HepG2 (cell line): ENCODE measurements at regions not wholly inside any gene's neighbourhood (a gene's known extent, or its start where the extent isn't known, plus 50 kb on each side); places are given as distances from the start of the nearest gene placed in this dataset.

Experiments
- BRCA1 ChIP-seq: sonication (generic); formaldehyde crosslinking; IDR thresholded peaks from 2 replicates; pipeline ENCODE4 v1.4.0; 2020; ENCODE audit warnings: missing genetic modification reagents
- HDAC2 ChIP-seq: sonication (generic); formaldehyde crosslinking; IDR thresholded peaks from 2 replicates; pipeline ENCODE4 v1.4.0; 2020; ENCODE audit warnings: missing genetic modification reagents
- NFE2L1 ChIP-seq: sonication (generic); formaldehyde crosslinking; IDR thresholded peaks from 2 replicates; pipeline ENCODE4 v1.4.0; 2020; ENCODE audit warnings: missing genetic modification reagents, mild to moderate bottlenecking, borderline replicate concordance
- PHF8 ChIP-seq: sonication (generic); formaldehyde crosslinking; IDR thresholded peaks from 2 replicates; pipeline ENCODE4 v1.5.0; 2020; ENCODE audit warnings: missing genetic modification reagents
- TF ChIP-seq, protein P1 (sequence below): sonication (generic); formaldehyde crosslinking; IDR thresholded peaks from 2 replicates; pipeline ENCODE4 v1.8.0; 2022; ENCODE audit warnings: mild to moderate bottlenecking, missing genetic modification reagents, moderate library complexity
- TF ChIP-seq, protein P2 (sequence below): sonication (generic); formaldehyde crosslinking; IDR thresholded peaks from 2 replicates; pipeline ENCODE4 v1.4.0; 2020; ENCODE audit warnings: missing genetic modification reagents
- TF ChIP-seq, protein P3 (sequence below): sonication (generic); formaldehyde crosslinking; IDR thresholded peaks from 2 replicates; pipeline ENCODE4 v1.5.1; 2020; ENCODE audit warnings: missing genetic modification reagents, mild to moderate bottlenecking, borderline replicate concordance

DNA sequence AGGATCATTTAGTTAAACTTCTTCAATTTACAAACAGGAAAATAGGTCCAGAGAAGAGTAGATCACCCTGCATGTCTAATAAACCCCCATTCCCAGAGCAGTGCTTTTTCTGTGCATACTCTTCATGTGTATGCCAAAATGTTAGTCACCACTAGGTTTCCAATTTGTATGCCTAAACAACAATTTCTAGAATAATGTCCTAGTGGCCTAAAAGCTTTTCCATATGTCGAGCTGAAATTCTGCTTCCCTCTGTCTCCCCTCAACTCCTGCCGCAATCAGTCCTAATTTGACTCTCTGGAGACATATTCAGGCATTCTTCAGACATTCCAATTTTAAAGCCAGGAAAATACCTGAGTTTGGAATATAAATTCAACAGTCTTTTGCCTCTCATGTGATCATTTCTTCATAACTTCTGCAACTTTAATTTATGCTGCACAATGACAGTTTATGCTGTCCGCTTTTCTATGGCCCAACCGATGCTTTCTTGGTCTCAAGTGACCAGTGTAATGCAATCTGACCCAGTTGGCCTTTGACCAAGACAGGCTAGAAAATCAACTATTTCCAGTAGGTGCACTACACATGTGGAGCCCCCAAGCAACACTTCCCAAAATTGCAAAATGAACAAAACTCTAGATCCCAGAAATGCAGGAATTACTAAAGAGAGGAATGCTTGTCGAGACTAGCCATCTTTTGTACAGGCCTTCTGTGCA lies 122.9 kb upstream of the FMR1 start (continued):
- TF ChIP-seq HDAC2 (no peak), NFE2L1 (CRISPR knock-in tag) (no peak), BRCA1 (no peak), PHF8 (CRISPR knock-in tag) (no peak)
- TF ChIP-seq, protein P1, sequence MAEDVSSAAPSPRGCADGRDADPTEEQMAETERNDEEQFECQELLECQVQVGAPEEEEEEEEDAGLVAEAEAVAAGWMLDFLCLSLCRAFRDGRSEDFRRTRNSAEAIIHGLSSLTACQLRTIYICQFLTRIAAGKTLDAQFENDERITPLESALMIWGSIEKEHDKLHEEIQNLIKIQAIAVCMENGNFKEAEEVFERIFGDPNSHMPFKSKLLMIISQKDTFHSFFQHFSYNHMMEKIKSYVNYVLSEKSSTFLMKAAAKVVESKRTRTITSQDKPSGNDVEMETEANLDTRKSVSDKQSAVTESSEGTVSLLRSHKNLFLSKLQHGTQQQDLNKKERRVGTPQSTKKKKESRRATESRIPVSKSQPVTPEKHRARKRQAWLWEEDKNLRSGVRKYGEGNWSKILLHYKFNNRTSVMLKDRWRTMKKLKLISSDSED (CRISPR knock-in tag): no peak
- TF ChIP-seq, protein P2, sequence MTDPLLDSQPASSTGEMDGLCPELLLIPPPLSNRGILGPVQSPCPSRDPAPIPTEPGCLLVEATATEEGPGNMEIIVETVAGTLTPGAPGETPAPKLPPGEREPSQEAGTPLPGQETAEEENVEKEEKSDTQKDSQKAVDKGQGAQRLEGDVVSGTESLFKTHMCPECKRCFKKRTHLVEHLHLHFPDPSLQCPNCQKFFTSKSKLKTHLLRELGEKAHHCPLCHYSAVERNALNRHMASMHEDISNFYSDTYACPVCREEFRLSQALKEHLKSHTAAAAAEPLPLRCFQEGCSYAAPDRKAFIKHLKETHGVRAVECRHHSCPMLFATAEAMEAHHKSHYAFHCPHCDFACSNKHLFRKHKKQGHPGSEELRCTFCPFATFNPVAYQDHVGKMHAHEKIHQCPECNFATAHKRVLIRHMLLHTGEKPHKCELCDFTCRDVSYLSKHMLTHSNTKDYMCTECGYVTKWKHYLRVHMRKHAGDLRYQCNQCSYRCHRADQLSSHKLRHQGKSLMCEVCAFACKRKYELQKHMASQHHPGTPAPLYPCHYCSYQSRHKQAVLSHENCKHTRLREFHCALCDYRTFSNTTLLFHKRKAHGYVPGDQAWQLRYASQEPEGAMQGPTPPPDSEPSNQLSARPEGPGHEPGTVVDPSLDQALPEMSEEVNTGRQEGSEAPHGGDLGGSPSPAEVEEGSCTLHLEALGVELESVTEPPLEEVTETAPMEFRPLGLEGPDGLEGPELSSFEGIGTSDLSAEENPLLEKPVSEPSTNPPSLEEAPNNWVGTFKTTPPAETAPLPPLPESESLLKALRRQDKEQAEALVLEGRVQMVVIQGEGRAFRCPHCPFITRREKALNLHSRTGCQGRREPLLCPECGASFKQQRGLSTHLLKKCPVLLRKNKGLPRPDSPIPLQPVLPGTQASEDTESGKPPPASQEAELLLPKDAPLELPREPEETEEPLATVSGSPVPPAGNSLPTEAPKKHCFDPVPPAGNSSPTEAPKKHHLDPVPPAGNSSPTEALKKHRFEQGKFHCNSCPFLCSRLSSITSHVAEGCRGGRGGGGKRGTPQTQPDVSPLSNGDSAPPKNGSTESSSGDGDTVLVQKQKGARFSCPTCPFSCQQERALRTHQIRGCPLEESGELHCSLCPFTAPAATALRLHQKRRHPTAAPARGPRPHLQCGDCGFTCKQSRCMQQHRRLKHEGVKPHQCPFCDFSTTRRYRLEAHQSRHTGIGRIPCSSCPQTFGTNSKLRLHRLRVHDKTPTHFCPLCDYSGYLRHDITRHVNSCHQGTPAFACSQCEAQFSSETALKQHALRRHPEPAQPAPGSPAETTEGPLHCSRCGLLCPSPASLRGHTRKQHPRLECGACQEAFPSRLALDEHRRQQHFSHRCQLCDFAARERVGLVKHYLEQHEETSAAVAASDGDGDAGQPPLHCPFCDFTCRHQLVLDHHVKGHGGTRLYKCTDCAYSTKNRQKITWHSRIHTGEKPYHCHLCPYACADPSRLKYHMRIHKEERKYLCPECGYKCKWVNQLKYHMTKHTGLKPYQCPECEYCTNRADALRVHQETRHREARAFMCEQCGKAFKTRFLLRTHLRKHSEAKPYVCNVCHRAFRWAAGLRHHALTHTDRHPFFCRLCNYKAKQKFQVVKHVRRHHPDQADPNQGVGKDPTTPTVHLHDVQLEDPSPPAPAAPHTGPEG (CRISPR knock-in tag): no peak
- TF ChIP-seq, protein P3, sequence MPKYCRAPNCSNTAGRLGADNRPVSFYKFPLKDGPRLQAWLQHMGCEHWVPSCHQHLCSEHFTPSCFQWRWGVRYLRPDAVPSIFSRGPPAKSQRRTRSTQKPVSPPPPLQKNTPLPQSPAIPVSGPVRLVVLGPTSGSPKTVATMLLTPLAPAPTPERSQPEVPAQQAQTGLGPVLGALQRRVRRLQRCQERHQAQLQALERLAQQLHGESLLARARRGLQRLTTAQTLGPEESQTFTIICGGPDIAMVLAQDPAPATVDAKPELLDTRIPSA (CRISPR knock-in tag): no peak
